K562 (cell line): ENCODE measurements at regions not wholly inside any gene's neighbourhood (a gene's known extent, or its start where the extent isn't known, plus 50 kb on each side); places are given as distances from the start of the nearest gene placed in this dataset.

Experiments used
- ATAC-seq: fragments of 200-7000 bp; cut with Tn5 transposase; 3 replicates; pipeline ENCODE4 v1.9.1; 2020; ENCODE audit warnings: moderate library complexity
- BruUV-seq: library from RNA; stranded (reverse); fragments of 400-500 nt; replicated peaks from 2 replicates; lab custom pipeline; 2021; lab: Mats Ljungman, UMichigan
- CTCF ChIA-PET: fragments of 300-600 bp; formaldehyde crosslinking; extraction: SDS; loops from one replicate; lab custom pipeline; 2021; ENCODE audit warnings: low intra/inter-chr PET ratio; lab: Yijun Ruan, JAX
- POLR2A ChIA-PET: fragments of 300-600, 350-650 bp; sonication (Branson Sonifier 250); formaldehyde crosslinking; extraction: SDS; loops from one replicate; lab custom pipeline; 2021; ENCODE audit warnings: antibody characterized with exemption, inconsistent platforms; lab: Yijun Ruan, JAX
- DNase-seq, 4 experiments: peaks; one replicate each; pipeline versions ENCODE4 v3.0.0 to v3.0.0-alpha.2; 2011 to 2018; ENCODE audit warnings: low spot score in 3 of 4, mixed read lengths in 3 of 4; ENCODE audit errors: extremely low read depth in 1 of 4
- FAIRE-seq: peaks from 2 replicates; lab custom pipeline; 2011; peaks lifted over from hg19 to GRCh38; lab: Jason Lieb, UNC
- H2AFZ ChIP-seq: 2 replicates; pipeline ENCODE4 v1.6.0; 2011; ENCODE audit warnings: low read depth, low read length, control low read depth, inconsistent platforms
- H3K27ac ChIP-seq: fragments of 200-600 bp; 3 replicates; pipeline ENCODE4 v1.8.0; 2011; ENCODE audit warnings: low read depth, mild to moderate bottlenecking, control low read depth, inconsistent platforms, low read length, moderate library complexity, mixed read lengths; ENCODE audit errors: extremely low read depth
- H3K27me3 ChIP-seq, 2 experiments: fragments of 300-600 bp in 1 of 2; 2 replicates in 1 of 2; 3 replicates in 1 of 2; pipeline versions ENCODE4 v1.6.0 to v1.8.0; 2011; ENCODE audit warnings: inconsistent platforms in 2 of 2, low read length in 2 of 2, mild to moderate bottlenecking in 1 of 2, mixed read lengths in 1 of 2, moderate library complexity in 1 of 2; ENCODE audit not compliant: control insufficient read depth in 2 of 2, insufficient read depth in 2 of 2
- H3K36me3 ChIP-seq: fragments of 300-600 bp; 3 replicates; pipeline ENCODE4 v1.8.0; 2011; ENCODE audit warnings: mild to moderate bottlenecking, low read length, inconsistent platforms; ENCODE audit not compliant: control insufficient read depth, insufficient read depth
- H3K4me1 ChIP-seq, 2 experiments: fragments of 200-600 bp in 1 of 2; replicated peaks in 1 of 2; 2 replicates in 1 of 2; 3 replicates in 1 of 2; pipeline versions ENCODE4 v1.5.1 to v1.8.0; 2011; ENCODE audit warnings: inconsistent platforms in 2 of 2, low read length in 2 of 2, mild to moderate bottlenecking in 1 of 2, mixed read lengths in 1 of 2, moderate library complexity in 1 of 2; ENCODE audit not compliant: control insufficient read depth in 2 of 2, insufficient read depth in 2 of 2
- H3K4me2 ChIP-seq: 2 replicates; pipeline ENCODE4 v1.6.1; 2011; ENCODE audit warnings: low read length, control low read depth, inconsistent platforms, mixed read lengths; ENCODE audit not compliant: insufficient read depth
- H3K4me3 ChIP-seq: fragments of 200-600 bp; sonication (generic), shearing (Covaris generic); 2 replicates; pipeline ENCODE4 v1.5.1; 2016; ENCODE audit warnings: control low read depth, inconsistent platforms
- H3K79me2 ChIP-seq: fragments of 200-600 bp; 3 replicates; pipeline ENCODE4 v1.8.0; 2011; ENCODE audit warnings: low read length, inconsistent platforms; ENCODE audit not compliant: control insufficient read depth, insufficient read depth
- H3K9ac ChIP-seq, 2 experiments: 2 replicates each; pipeline versions ENCODE4 v1.6.0 to v1.6.1; 2011; ENCODE audit warnings: low read depth in 2 of 2, low read length in 2 of 2, control low read depth in 1 of 2, inconsistent platforms in 1 of 2, mild to moderate bottlenecking in 1 of 2, mixed read lengths in 1 of 2; ENCODE audit not compliant: insufficient read depth in 1 of 2
- H3K9me1 ChIP-seq: one replicate; pipeline ENCODE4 v1.6.0; 2011; ENCODE audit warnings: inconsistent platforms, mild to moderate bottlenecking, low read length, moderate library complexity; ENCODE audit not compliant: control insufficient read depth, insufficient read depth
- H3K9me3 ChIP-seq: replicated peaks from 2 replicates; pipeline ENCODE4 v1.5.1; 2011; ENCODE audit warnings: low read depth, low read length, inconsistent platforms; ENCODE audit not compliant: control insufficient read depth, insufficient read depth
- H4K20me1 ChIP-seq: replicated peaks from 2 replicates; pipeline ENCODE4 v1.6.1; 2011; ENCODE audit warnings: low read length, inconsistent platforms, mixed read lengths; ENCODE audit not compliant: control insufficient read depth, insufficient read depth
- ARID3A ChIP-seq: IDR thresholded peaks from 2 replicates; pipeline ENCODE4 v1.6.1; 2012; ENCODE audit warnings: low read depth, low read length, improper control_type of control experiment, borderline replicate concordance
- BHLHE40 ChIP-seq: IDR thresholded peaks from 2 replicates; pipeline ENCODE4 v1.6.1; 2011; ENCODE audit warnings: low read length, improper control_type of control experiment
- CREB1 ChIP-seq, 2 experiments: sonication (generic) in 1 of 2; formaldehyde crosslinking in 1 of 2; IDR thresholded peaks; 2 replicates each; pipeline versions ENCODE4 v1.6.1 to v1.8.0; 2012 to 2022; ENCODE audit warnings: inconsistent platforms in 1 of 2, mild to moderate bottlenecking in 1 of 2, missing genetic modification reagents in 1 of 2, moderate library complexity in 1 of 2
- KDM4B ChIP-seq, 2 experiments: fragments of 450-650 bp in 1 of 2; sonication (generic) in 1 of 2; IDR thresholded peaks; 2 replicates each; pipeline ENCODE4 v1.6.1; 2016 to 2017; ENCODE audit warnings: borderline replicate concordance in 2 of 2, antibody characterized with exemption in 1 of 2, low read depth in 1 of 2, mild to moderate bottlenecking in 1 of 2
- MEF2D ChIP-seq: conservative IDR thresholded peaks from 2 replicates; pipeline ENCODE4 v1.6.1; 2016; ENCODE audit warnings: low read depth, missing genetic modification characterization, missing compliant biosample characterization
- POLR2AphosphoS5 ChIP-seq: IDR thresholded peaks from 2 replicates; pipeline ENCODE4 v1.6.1; 2011; ENCODE audit warnings: mild to moderate bottlenecking, low read depth, low read length, moderate library complexity; ENCODE audit not compliant: control insufficient read depth, insufficient read depth
- PURB ChIP-seq: sonication (generic); formaldehyde crosslinking; IDR thresholded peaks from 2 replicates; pipeline ENCODE4 v1.9.0; 2021; ENCODE audit warnings: low read depth, mild to moderate bottlenecking, missing genetic modification reagents
- ZBTB5 ChIP-seq: fragments of 450-650 bp; IDR thresholded peaks from 2 replicates; pipeline ENCODE4 v1.6.1; 2017; ENCODE audit warnings: antibody characterized with exemption
- ZC3H11A ChIP-seq: IDR thresholded peaks from 2 replicates; pipeline ENCODE4 v1.6.1; 2012; ENCODE audit warnings: low read depth, low read length, improper control_type of control experiment
- ZNF146 ChIP-seq: IDR thresholded peaks from one replicate; pipeline ENCODE4 v1.6.1; 2018; ENCODE audit warnings: missing compliant biosample characterization; ENCODE audit not compliant: unreplicated experiment
- ZNF586 ChIP-seq: fragments of 450-650 bp; formaldehyde crosslinking; conservative IDR thresholded peaks from 2 replicates; pipeline ENCODE4 v1.4.0; 2020; ENCODE audit warnings: mild to moderate bottlenecking, moderate library complexity
- WGBS: fragments of 100-300 bp; shearing (Covaris generic); methylation state at CpG from one replicate; pipeline ENCODE4 v1.1.6; 2016; ENCODE audit warnings: low coverage, mixed read lengths; ENCODE audit not compliant: insufficient coverage; ENCODE audit errors: missing lambda C conversion rate; 5-methylcytosine and 5-hydroxymethylcytosine counted together
- in situ Hi-C: fragments of 300-500 bp; cut with MboI; formaldehyde crosslinking; loops from 4 replicates; pipeline ENCODE4 v1.15.0; 2018; ENCODE audit warnings: inconsistent platforms, mixed read lengths
- intact Hi-C: fragments of 100-400 bp; cut with micrococcal nuclease; formaldehyde crosslinking; loops from 2 replicates; pipeline ENCODE4 v1.14.2; 2022

- no peak for ATAC-seq
- no peak for FAIRE-seq
- WGBS: 0% methylated on average over 2 of the region's 2 CpGs
These were observed 65.3 kb downstream of the CUZD1 start for GRCh38 chr10:122780391-122780790.

GRCh38 chr10:122779924-122780323, 65.7 kb downstream of the CUZD1 start:
- H3K27me3 ChIP-seq: no peaks in the 10 kb centered on the region
- FAIRE-seq: no peak
- TF ChIP-seq PURB (CRISPR knock-in tag) (no peak), KDM4B (IDR thresholded peaks at IDR 0.05; ENCODE audit: borderline replicate concordance in 2 of 2, low read depth in 1 of 2) (no peak), ZBTB5 (no peak), ZC3H11A (no peak), ARID3A (no peak), MEF2D (tag) (no peak), ZNF146 (CRISPR knock-in tag) (no peak), ZNF586 (CRISPR knock-in tag) (no peak), CREB1 (IDR thresholded peaks at IDR 0.05) (no peak), CREB1 (CRISPR knock-in tag; IDR thresholded peaks at IDR 0.05) (no peak)
- TF ChIP-seq, all 486 proteins: peak for 0
- in situ Hi-C loops (no loop called here), intact Hi-C loops (no loop called here)
- H3K9ac ChIP-seq: no peak overlapping the region
- H4K20me1 ChIP-seq: no peaks in the 10 kb centered on the region
- no peak overlapping the region for H3K4me3 ChIP-seq
- H2AFZ ChIP-seq: no peak overlapping the region
- ATAC-seq: no peak
- no peaks in the 10 kb centered on the region for H3K9me1 ChIP-seq
- CTCF ChIA-PET: no interaction called here
- POLR2A ChIA-PET: no interaction called here
- WGBS: 0% methylated on average over 5 of the region's 13 CpGs
- H3K9me3 ChIP-seq: no peaks in the 10 kb centered on the region
- H3K36me3 ChIP-seq: no peaks in the 10 kb centered on the region
- no peak overlapping the region for H3K4me2 ChIP-seq
- H3K4me1 ChIP-seq: no peaks in the 10 kb centered on the region
- H3K27ac ChIP-seq: no peak overlapping the region
- DNase-seq: no peak
- no TSS peak for BruUV-seq
- H3K79me2 ChIP-seq: no peaks in the 10 kb centered on the region

More at GRCh38 chr10:122780391-122780790, 65.3 kb downstream of the CUZD1 start:
- no peak overlapping the region for H3K27ac ChIP-seq
- H3K4me1 ChIP-seq: no peaks in the 10 kb centered on the region
- no peak overlapping the region for H3K9ac ChIP-seq
- no peak overlapping the region for H3K4me3 ChIP-seq
- ChIA-PET CTCF (no interaction called here), POLR2A (no interaction called here)
- intact Hi-C loops: no loop called here
- no peaks in the 10 kb centered on the region for H3K27me3 ChIP-seq
- in situ Hi-C loops: no loop called here
- DNase-seq: no peak
- H3K4me2 ChIP-seq: no peak overlapping the region
- H4K20me1 ChIP-seq: no peaks in the 10 kb centered on the region
- H3K36me3 ChIP-seq: no peaks in the 10 kb centered on the region
- H3K9me3 ChIP-seq: no peaks in the 10 kb centered on the region
- H2AFZ ChIP-seq: no peak overlapping the region
- TF ChIP-seq BHLHE40 (no peak), POLR2AphosphoS5 (no peak)
- no peaks in the 10 kb centered on the region for H3K9me1 ChIP-seq
- no TSS peak for BruUV-seq
- no peaks in the 10 kb centered on the region for H3K79me2 ChIP-seq
